ENCODE measurements at regions not wholly inside any gene's neighbourhood (a gene's known extent, or its start where the extent isn't known, plus 50 kb on each side); places are given as distances from the start of the nearest gene placed in this dataset.

GRCh38 chr9:108134486-108135128 lies 645.0 kb upstream of the KLF4 start:
- TF ChIP-seq CTCF (IDR thresholded peaks at IDR 0.05; ENCODE audit: low read depth, low read length), result no peak
- no peak for TF ChIP-seq POLR2A (IDR thresholded peaks at IDR 0.05; ENCODE audit: extremely low read depth, insufficient read length)
